ENCODE measurements at regions not wholly inside any gene's neighbourhood (a gene's known extent, or its start where the extent isn't known, plus 50 kb on each side); places are given as distances from the start of the nearest gene placed in this dataset.

DNA sequence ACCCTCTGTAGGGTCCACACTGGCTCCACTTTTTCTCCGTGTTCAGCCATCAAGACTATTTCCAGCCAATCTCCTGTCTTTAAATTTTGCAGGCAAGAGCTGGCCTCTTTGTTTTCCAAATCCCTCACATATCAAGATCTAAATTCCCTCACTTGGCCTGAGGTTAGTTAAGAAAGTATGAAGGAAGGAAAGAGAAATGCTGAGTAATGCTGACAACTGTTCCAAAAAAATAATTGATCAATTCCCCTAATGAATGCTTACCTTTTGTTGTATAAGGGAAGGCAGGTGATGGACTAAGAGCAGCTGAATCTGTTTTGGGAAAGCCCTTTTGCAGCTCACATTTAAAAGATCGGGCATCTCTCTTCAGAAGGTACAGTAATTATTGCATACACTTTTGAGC, 105.1 kb upstream of the KCNJ16 start:
- intact Hi-C loops (cut with micrococcal nuclease) (no loop called here), in situ Hi-C loops (cut with MboI) (no loop called here)
- H3K4me1 ChIP-seq (replicated peaks in 1 of 2; ENCODE audit: control insufficient read depth in 2 of 2, insufficient read depth in 2 of 2, low read length in 2 of 2), result no peaks in the 10 kb centered on the region; a peak in 1 of 5 replicates
- H4K20me1 ChIP-seq (replicated peaks; ENCODE audit: control insufficient read depth, insufficient read depth, low read length), result no peaks in the 10 kb centered on the region
- peak overlapping the region; percentile 20; the same call in 1 of the 3 replicates for H3K27ac ChIP-seq (ENCODE audit: extremely low read depth, low read depth, low read length)
- FAIRE-seq, result no peak
- no TSS peak for BruUV-seq (replicated peaks)
- no peaks in the 10 kb centered on the region for H3K27me3 ChIP-seq (ENCODE audit: control insufficient read depth in 2 of 2, insufficient read depth in 2 of 2, low read length in 2 of 2)
- H3K9me3 ChIP-seq (replicated peaks; ENCODE audit: control insufficient read depth, insufficient read depth, low read depth, low read length), result no peaks in the 10 kb centered on the region; the same call in 1 of the 2 replicates
- DNase-seq (ENCODE audit: extremely low read depth in 1 of 4, low spot score in 3 of 4), result peak in 1 of 4 experiments; percentile 9
- H2AFZ ChIP-seq (ENCODE audit: low read depth, low read length), result no peak overlapping the region
- 18% methylated on average over 2 of the region's 2 CpGs for WGBS (ENCODE audit: insufficient coverage, low coverage, missing lambda C conversion rate)
- H3K4me2 ChIP-seq (ENCODE audit: insufficient read depth, low read length), result no peak overlapping the region; the same call in 1 of the 2 replicates
- no peaks in the 10 kb centered on the region for H3K36me3 ChIP-seq (ENCODE audit: control insufficient read depth, insufficient read depth, low read length)
- POLR2A ChIA-PET, result no interaction called here
- H3K9ac ChIP-seq (ENCODE audit: insufficient read depth in 1 of 2, low read depth in 2 of 2, low read length in 2 of 2), result no peak overlapping the region
- H3K4me3 ChIP-seq, result no peak overlapping the region
- CTCF ChIA-PET (ENCODE audit: low intra/inter-chr PET ratio), result no interaction called here
- no peaks in the 10 kb centered on the region for H3K79me2 ChIP-seq (ENCODE audit: control insufficient read depth, insufficient read depth, low read length)
- ATAC-seq, result no peak
- H3K9me1 ChIP-seq (ENCODE audit: control insufficient read depth, insufficient read depth, low read length), result no peaks in the 10 kb centered on the region
- TF ChIP-seq ZNF197 (CRISPR knock-in tag; IDR thresholded peaks at IDR 0.05; ENCODE audit: low read depth) (no peak), ZNF140 (CRISPR knock-in tag; IDR thresholded peaks at IDR 0.05) (no peak), NCOR1 (IDR thresholded peaks at IDR 0.05) (no peak), PHF8 (IDR thresholded peaks at IDR 0.05; ENCODE audit: borderline replicate concordance, low read length) (no peak), KDM1A (IDR thresholded peaks at IDR 0.05) (no peak), ZSCAN32 (CRISPR knock-in tag; IDR thresholded peaks at IDR 0.05) (no peak), ZNF24 (IDR thresholded peaks at IDR 0.05) (no peak), LCOR (CRISPR knock-in tag; IDR thresholded peaks at IDR 0.05) (no peak)
- TF ChIP-seq, protein P1, sequence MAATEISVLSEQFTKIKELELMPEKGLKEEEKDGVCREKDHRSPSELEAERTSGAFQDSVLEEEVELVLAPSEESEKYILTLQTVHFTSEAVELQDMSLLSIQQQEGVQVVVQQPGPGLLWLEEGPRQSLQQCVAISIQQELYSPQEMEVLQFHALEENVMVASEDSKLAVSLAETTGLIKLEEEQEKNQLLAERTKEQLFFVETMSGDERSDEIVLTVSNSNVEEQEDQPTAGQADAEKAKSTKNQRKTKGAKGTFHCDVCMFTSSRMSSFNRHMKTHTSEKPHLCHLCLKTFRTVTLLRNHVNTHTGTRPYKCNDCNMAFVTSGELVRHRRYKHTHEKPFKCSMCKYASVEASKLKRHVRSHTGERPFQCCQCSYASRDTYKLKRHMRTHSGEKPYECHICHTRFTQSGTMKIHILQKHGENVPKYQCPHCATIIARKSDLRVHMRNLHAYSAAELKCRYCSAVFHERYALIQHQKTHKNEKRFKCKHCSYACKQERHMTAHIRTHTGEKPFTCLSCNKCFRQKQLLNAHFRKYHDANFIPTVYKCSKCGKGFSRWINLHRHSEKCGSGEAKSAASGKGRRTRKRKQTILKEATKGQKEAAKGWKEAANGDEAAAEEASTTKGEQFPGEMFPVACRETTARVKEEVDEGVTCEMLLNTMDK (IDR thresholded peaks at IDR 0.05; ENCODE audit: borderline replicate concordance, insufficient read depth, low read depth, low read length, poor library complexity, severe bottlenecking), result no peak
- TF ChIP-seq, protein P2, sequence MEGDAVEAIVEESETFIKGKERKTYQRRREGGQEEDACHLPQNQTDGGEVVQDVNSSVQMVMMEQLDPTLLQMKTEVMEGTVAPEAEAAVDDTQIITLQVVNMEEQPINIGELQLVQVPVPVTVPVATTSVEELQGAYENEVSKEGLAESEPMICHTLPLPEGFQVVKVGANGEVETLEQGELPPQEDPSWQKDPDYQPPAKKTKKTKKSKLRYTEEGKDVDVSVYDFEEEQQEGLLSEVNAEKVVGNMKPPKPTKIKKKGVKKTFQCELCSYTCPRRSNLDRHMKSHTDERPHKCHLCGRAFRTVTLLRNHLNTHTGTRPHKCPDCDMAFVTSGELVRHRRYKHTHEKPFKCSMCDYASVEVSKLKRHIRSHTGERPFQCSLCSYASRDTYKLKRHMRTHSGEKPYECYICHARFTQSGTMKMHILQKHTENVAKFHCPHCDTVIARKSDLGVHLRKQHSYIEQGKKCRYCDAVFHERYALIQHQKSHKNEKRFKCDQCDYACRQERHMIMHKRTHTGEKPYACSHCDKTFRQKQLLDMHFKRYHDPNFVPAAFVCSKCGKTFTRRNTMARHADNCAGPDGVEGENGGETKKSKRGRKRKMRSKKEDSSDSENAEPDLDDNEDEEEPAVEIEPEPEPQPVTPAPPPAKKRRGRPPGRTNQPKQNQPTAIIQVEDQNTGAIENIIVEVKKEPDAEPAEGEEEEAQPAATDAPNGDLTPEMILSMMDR (IDR thresholded peaks at IDR 0.05 in 2 of 3, conservative IDR thresholded peaks at IDR 0.05 in 1 of 3; ENCODE audit: insufficient read depth in 2 of 3, low read depth in 1 of 3, low read length in 3 of 3), result no peak
- TF ChIP-seq, protein P3, sequence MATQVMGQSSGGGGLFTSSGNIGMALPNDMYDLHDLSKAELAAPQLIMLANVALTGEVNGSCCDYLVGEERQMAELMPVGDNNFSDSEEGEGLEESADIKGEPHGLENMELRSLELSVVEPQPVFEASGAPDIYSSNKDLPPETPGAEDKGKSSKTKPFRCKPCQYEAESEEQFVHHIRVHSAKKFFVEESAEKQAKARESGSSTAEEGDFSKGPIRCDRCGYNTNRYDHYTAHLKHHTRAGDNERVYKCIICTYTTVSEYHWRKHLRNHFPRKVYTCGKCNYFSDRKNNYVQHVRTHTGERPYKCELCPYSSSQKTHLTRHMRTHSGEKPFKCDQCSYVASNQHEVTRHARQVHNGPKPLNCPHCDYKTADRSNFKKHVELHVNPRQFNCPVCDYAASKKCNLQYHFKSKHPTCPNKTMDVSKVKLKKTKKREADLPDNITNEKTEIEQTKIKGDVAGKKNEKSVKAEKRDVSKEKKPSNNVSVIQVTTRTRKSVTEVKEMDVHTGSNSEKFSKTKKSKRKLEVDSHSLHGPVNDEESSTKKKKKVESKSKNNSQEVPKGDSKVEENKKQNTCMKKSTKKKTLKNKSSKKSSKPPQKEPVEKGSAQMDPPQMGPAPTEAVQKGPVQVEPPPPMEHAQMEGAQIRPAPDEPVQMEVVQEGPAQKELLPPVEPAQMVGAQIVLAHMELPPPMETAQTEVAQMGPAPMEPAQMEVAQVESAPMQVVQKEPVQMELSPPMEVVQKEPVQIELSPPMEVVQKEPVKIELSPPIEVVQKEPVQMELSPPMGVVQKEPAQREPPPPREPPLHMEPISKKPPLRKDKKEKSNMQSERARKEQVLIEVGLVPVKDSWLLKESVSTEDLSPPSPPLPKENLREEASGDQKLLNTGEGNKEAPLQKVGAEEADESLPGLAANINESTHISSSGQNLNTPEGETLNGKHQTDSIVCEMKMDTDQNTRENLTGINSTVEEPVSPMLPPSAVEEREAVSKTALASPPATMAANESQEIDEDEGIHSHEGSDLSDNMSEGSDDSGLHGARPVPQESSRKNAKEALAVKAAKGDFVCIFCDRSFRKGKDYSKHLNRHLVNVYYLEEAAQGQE (IDR thresholded peaks at IDR 0.05; ENCODE audit: borderline replicate concordance), result no peak
- TF ChIP-seq, protein P3 (CRISPR knock-in tag; IDR thresholded peaks at IDR 0.05; ENCODE audit: low read depth), result no peak

All from K562 (cell line).